ENCODE measurements at regions not wholly inside any gene's neighbourhood (a gene's known extent, or its start where the extent isn't known, plus 50 kb on each side); places are given as distances from the start of the nearest gene placed in this dataset.

- no peak overlapping the region for H3K4me3 Mint-ChIP-seq (ENCODE audit: low read depth)
- no peak for DNase-seq (ENCODE audit: low spot score, unreplicated experiment)
- H3K27ac Mint-ChIP-seq, result no peak overlapping the region
- no peaks in the 10 kb centered on the region for H3K27me3 Mint-ChIP-seq
- no peaks in the 10 kb centered on the region for H3K9me3 Mint-ChIP-seq (ENCODE audit: low read depth)
- no peak for TF ChIP-seq CTCF (IDR thresholded peaks at IDR 0.05; ENCODE audit: unreplicated experiment)
- no peaks in the 10 kb centered on the region for H3K36me3 Mint-ChIP-seq (ENCODE audit: insufficient read depth)
- H3K4me1 Mint-ChIP-seq (ENCODE audit: low read depth), result no peaks in the 10 kb centered on the region
Observed at GRCh38 chr12:25058012-25058411, 109.1 kb upstream of the BCAT1 start.

GRCh38 chr12:25056486-25057130 lies 107.7 kb upstream of the BCAT1 start:
- TF ChIP-seq CTCF (IDR thresholded peaks at IDR 0.05; ENCODE audit: unreplicated experiment), result no peak
- no peak for DNase-seq (ENCODE audit: low spot score, unreplicated experiment)
- no peaks in the 10 kb centered on the region for H3K36me3 Mint-ChIP-seq (ENCODE audit: insufficient read depth)
- no peaks in the 10 kb centered on the region for H3K27me3 Mint-ChIP-seq
- no peaks in the 10 kb centered on the region for H3K9me3 Mint-ChIP-seq (ENCODE audit: low read depth)
- H3K4me1 Mint-ChIP-seq (ENCODE audit: low read depth), result peaks cover 8% of the 10 kb centered on the region
- no peak overlapping the region for H3K4me3 Mint-ChIP-seq (ENCODE audit: low read depth)
- no peak overlapping the region for H3K27ac Mint-ChIP-seq

- H3K9me3 Mint-ChIP-seq (ENCODE audit: low read depth), result no peaks in the 10 kb centered on the region
- H3K27ac Mint-ChIP-seq, result no peak overlapping the region
- H3K4me1 Mint-ChIP-seq (ENCODE audit: low read depth), result peaks cover 8% of the 10 kb centered on the region
- no peaks in the 10 kb centered on the region for H3K36me3 Mint-ChIP-seq (ENCODE audit: insufficient read depth)
- DNase-seq (ENCODE audit: low spot score, unreplicated experiment), result no peak
- no peak for TF ChIP-seq CTCF (IDR thresholded peaks at IDR 0.05; ENCODE audit: unreplicated experiment)
- H3K27me3 Mint-ChIP-seq, result no peaks in the 10 kb centered on the region
- no peak overlapping the region for H3K4me3 Mint-ChIP-seq (ENCODE audit: low read depth)
Observed at GRCh38 chr12:25056011-25056410, 107.1 kb upstream of the BCAT1 start.

- no peak for DNase-seq (ENCODE audit: low spot score, unreplicated experiment)
- Mint-ChIP-seq H3K4me3 (ENCODE audit: low read depth) (no peak overlapping the region), H3K36me3 (ENCODE audit: insufficient read depth) (no peaks in the 10 kb centered on the region), H3K27me3 (no peaks in the 10 kb centered on the region), H3K9me3 (ENCODE audit: low read depth) (no peaks in the 10 kb centered on the region), H3K27ac (no peak overlapping the region), H3K4me1 (ENCODE audit: low read depth) (peaks cover 8% of the 10 kb centered on the region)
- TF ChIP-seq CTCF (IDR thresholded peaks at IDR 0.05; ENCODE audit: unreplicated experiment), result no peak
Observed at GRCh38 chr12:25054783-25055144, 105.9 kb upstream of the BCAT1 start.

GRCh38 chr12:25054076-25054782 lies 105.3 kb upstream of the BCAT1 start:
- Mint-ChIP-seq H3K4me1 (ENCODE audit: low read depth) (peaks cover 8% of the 10 kb centered on the region), H3K27me3 (no peaks in the 10 kb centered on the region), H3K27ac (no peak overlapping the region), H3K36me3 (ENCODE audit: insufficient read depth) (no peaks in the 10 kb centered on the region), H3K9me3 (ENCODE audit: low read depth) (peaks cover 1% of the 10 kb centered on the region), H3K4me3 (ENCODE audit: low read depth) (no peak overlapping the region)
- no peak for DNase-seq (ENCODE audit: low spot score, unreplicated experiment)
- TF ChIP-seq CTCF (IDR thresholded peaks at IDR 0.05; ENCODE audit: unreplicated experiment), result no peak

Measured in progenitor cell of endocrine pancreas (in vitro differentiated cells).